ENCODE measurements at regions not wholly inside any gene's neighbourhood (a gene's known extent, or its start where the extent isn't known, plus 50 kb on each side); places are given as distances from the start of the nearest gene placed in this dataset.

GRCh38 chr11:120061036-120061760, 76.7 kb downstream of the TRIM29 start:
- POLR2A ChIA-PET = no interaction called here
- CTCF ChIA-PET = no interaction called here

GRCh38 chr11:120060512-120060911, 77.4 kb downstream of the TRIM29 start:
- POLR2A ChIA-PET = no interaction called here
- CTCF ChIA-PET = no interaction called here

GRCh38 chr11:120058931-120059330, 79.0 kb downstream of the TRIM29 start:
- POLR2A ChIA-PET = no interaction called here
- CTCF ChIA-PET = interaction anchor here (1.0 kb wide), 1 partner anchor 52 kb away, joined by 3 read pairs; no protein-coding TSS in a partner anchor

GRCh38 chr11:120057595-120058581, 80.0 kb downstream of the TRIM29 start:
- CTCF ChIA-PET = no interaction called here
- POLR2A ChIA-PET = no interaction called here

GRCh38 chr11:120057028-120057330, 80.9 kb downstream of the TRIM29 start:
- CTCF ChIA-PET = no interaction called here
- POLR2A ChIA-PET = no interaction called here

- ChIA-PET CTCF (no interaction called here), POLR2A (no interaction called here)
These were observed 81.4 kb downstream of the TRIM29 start for GRCh38 chr11:120056301-120057027.

GRCh38 chr11:120055646-120056045, 82.3 kb downstream of the TRIM29 start:
- CTCF ChIA-PET = no interaction called here

GRCh38 chr11:120054753-120055045, 83.2 kb downstream of the TRIM29 start:
- ChIA-PET CTCF (no interaction called here), POLR2A (no interaction called here)

More at GRCh38 chr11:120055646-120056045, 82.3 kb downstream of the TRIM29 start:
- POLR2A ChIA-PET = no interaction called here

- CTCF ChIA-PET = no interaction called here
- POLR2A ChIA-PET = no interaction called here
These were observed 83.7 kb downstream of the TRIM29 start for GRCh38 chr11:120054016-120054752.

- POLR2A ChIA-PET = no interaction called here
- CTCF ChIA-PET = interaction anchor here (0.5 kb wide), 1 partner anchor 1265 kb away, joined by 3 read pairs; no protein-coding TSS in a partner anchor
These were observed 85.6 kb downstream of the TRIM29 start for GRCh38 chr11:120052196-120052775.

- CTCF ChIA-PET = no interaction called here
- POLR2A ChIA-PET = no interaction called here
These were observed 93.8 kb downstream of the TRIM29 start for GRCh38 chr11:120044011-120044675.

- CTCF ChIA-PET = no interaction called here
- POLR2A ChIA-PET = no interaction called here
These were observed 94.5 kb downstream of the TRIM29 start for GRCh38 chr11:120043328-120043945.

GRCh38 chr11:120041625-120042024, 96.3 kb downstream of the TRIM29 start:
- CTCF ChIA-PET = no interaction called here
- POLR2A ChIA-PET = no interaction called here

GRCh38 chr11:120040151-120040840, 97.6 kb downstream of the TRIM29 start:
- CTCF ChIA-PET = no interaction called here
- POLR2A ChIA-PET = no interaction called here

- ChIA-PET POLR2A (no interaction called here), CTCF (no interaction called here)
These were observed 98.9 kb downstream of the TRIM29 start for GRCh38 chr11:120039039-120039438.

- CTCF ChIA-PET = no interaction called here
- POLR2A ChIA-PET = no interaction called here
These were observed 100.8 kb downstream of the TRIM29 start for GRCh38 chr11:120037111-120037510.

GRCh38 chr11:120035756-120036155, 102.2 kb downstream of the TRIM29 start:
- CTCF ChIA-PET = no interaction called here

GRCh38 chr11:120034881-120035630, 102.9 kb downstream of the TRIM29 start:
- ChIA-PET CTCF (no interaction called here), POLR2A (no interaction called here)

More at GRCh38 chr11:120035756-120036155, 102.2 kb downstream of the TRIM29 start:
- POLR2A ChIA-PET = no interaction called here

All from activated CD8-positive, alpha-beta memory T cell treated with anti-CD3 and anti-CD28 coated beads for 36 hours (primary cell).